SKM-1 treated with dmso at 0.1 percent for 144 hours (cell line): ENCODE measurements at regions not wholly inside any gene's neighbourhood (a gene's known extent, or its start where the extent isn't known, plus 50 kb on each side); places are given as distances from the start of the nearest gene placed in this dataset.
"Not testable (repeated sequence)": the region's sequence is repeated elsewhere in the genome, so short reads cannot be mapped to it uniquely, and the experiment has no call there.

ENCODE experiments used
- DNase-seq: peaks from one replicate; lab custom pipeline; 2025; ENCODE audit not compliant: unreplicated experiment; lab: John Stamatoyannopoulos, UW

GRCh38 chr9:88835038-88835466 lies 156.2 kb upstream of the S1PR3 start:
- peak; percentile 15 for DNase-seq

GRCh38 chr9:88835772-88836171 lies 155.5 kb upstream of the S1PR3 start:
- no peak for DNase-seq

- no peak for DNase-seq
These were observed 153.5 kb upstream of the S1PR3 start for GRCh38 chr9:88837731-88838130.

GRCh38 chr9:88849878-88850277 lies 141.4 kb upstream of the S1PR3 start:
- not testable (repeated sequence) for DNase-seq

GRCh38 chr9:88852794-88853193 lies 138.5 kb upstream of the S1PR3 start:
- no peak for DNase-seq

GRCh38 chr9:88870627-88871026 lies 120.6 kb upstream of the S1PR3 start:
- DNase-seq, result no peak

GRCh38 chr9:88871669-88872068 lies 119.6 kb upstream of the S1PR3 start:
- DNase-seq, result no peak

GRCh38 chr9:88872192-88872946 lies 118.9 kb upstream of the S1PR3 start:
- no peak for DNase-seq

GRCh38 chr9:88873635-88874034 lies 117.6 kb upstream of the S1PR3 start:
- DNase-seq, result no peak

- DNase-seq, result no peak
These were observed 116.9 kb upstream of the S1PR3 start for GRCh38 chr9:88874391-88874790.

- no peak for DNase-seq
These were observed 115.7 kb upstream of the S1PR3 start for GRCh38 chr9:88875400-88876120.

GRCh38 chr9:88880199-88880598 lies 111.1 kb upstream of the S1PR3 start:
- no peak for DNase-seq

GRCh38 chr9:88884291-88884690 lies 107.0 kb upstream of the S1PR3 start:
- DNase-seq, result not testable (repeated sequence)

GRCh38 chr9:88886762-88887161 lies 104.5 kb upstream of the S1PR3 start:
- DNase-seq, result not testable (repeated sequence)

- no peak for DNase-seq
These were observed 101.9 kb upstream of the S1PR3 start for GRCh38 chr9:88889386-88889785.

- no peak for DNase-seq
These were observed 100.7 kb upstream of the S1PR3 start for GRCh38 chr9:88890546-88890945.

- DNase-seq, result no peak
These were observed 100.2 kb upstream of the S1PR3 start for GRCh38 chr9:88891040-88891439.

GRCh38 chr9:88892724-88893123 lies 98.5 kb upstream of the S1PR3 start:
- DNase-seq, result no peak

GRCh38 chr9:88897081-88897480 lies 94.2 kb upstream of the S1PR3 start:
- no peak for DNase-seq

GRCh38 chr9:88898039-88898720 lies 93.1 kb upstream of the S1PR3 start:
- no peak for DNase-seq

GRCh38 chr9:88905506-88905905 lies 85.8 kb upstream of the S1PR3 start:
- no peak for DNase-seq

GRCh38 chr9:88915916-88916315 lies 75.4 kb upstream of the S1PR3 start:
- DNase-seq, result no peak
